Common myeloid progenitor, CD34-positive (primary cell): ENCODE measurements at regions not wholly inside any gene's neighbourhood (a gene's known extent, or its start where the extent isn't known, plus 50 kb on each side); places are given as distances from the start of the nearest gene placed in this dataset.
A peak's percentile ranks its signal among the peaks of the same experiment; 100 is the strongest.
"Not testable (repeated sequence)": the region's sequence is repeated elsewhere in the genome, so short reads cannot be mapped to it uniquely, and the experiment has no call there.

ENCODE experiments used
- CTCF ChIA-PET: fragments of 350-600 bp; sonication (Branson Sonifier 250); formaldehyde crosslinking; loops from one replicate; lab custom pipeline; 2021; ENCODE audit warnings: antibody characterized with exemption; lab: Charles Lee
- POLR2A ChIA-PET: fragments of 350-600 bp; sonication (Branson Sonifier 250); formaldehyde crosslinking; loops from one replicate; lab custom pipeline; 2021; ENCODE audit warnings: antibody characterized with exemption; lab: Charles Lee
- DNase-seq, 3 donors: peaks; one replicate each; pipeline versions ENCODE4 v3.0.0 to v3.0.0-alpha.2; 2013
- H3K27ac ChIP-seq, 2 experiments: 1 replicate in 1 of 2; 2 replicates in 1 of 2; pipeline ENCODE4 v1.7.0; 2013; ENCODE audit warnings: inconsistent platforms in 2 of 2, low read length in 2 of 2, mild to moderate bottlenecking in 2 of 2, low read depth in 1 of 2, moderate library complexity in 1 of 2; ENCODE audit not compliant: severe bottlenecking in 2 of 2, insufficient read depth in 1 of 2, poor library complexity in 1 of 2
- H3K27me3 ChIP-seq, 5 experiments: replicated peaks in 2 of 5; 1 replicate in 3 of 5; 2 replicates in 2 of 5; pipeline versions ENCODE4 v1.6.1 to v1.7.0; 2013; ENCODE audit warnings: low read length in 4 of 5, mild to moderate bottlenecking in 2 of 5, moderate library complexity in 2 of 5, inconsistent platforms in 1 of 5; ENCODE audit not compliant: insufficient read depth in 5 of 5, control insufficient read depth in 4 of 5
- H3K36me3 ChIP-seq, 4 experiments: 1 replicate in 2 of 4; 2 replicates in 2 of 4; pipeline versions ENCODE4 v1.6.1 to v1.7.0; 2013; ENCODE audit warnings: low read length in 3 of 4, control low read depth in 1 of 4, mild to moderate bottlenecking in 1 of 4; ENCODE audit not compliant: control insufficient read depth in 4 of 4, insufficient read depth in 4 of 4
- H3K4me1 ChIP-seq, 4 experiments: 1 replicate in 3 of 4; 2 replicates in 1 of 4; pipeline versions ENCODE4 v1.6.1 to v1.7.1; 2013; ENCODE audit warnings: low read length in 3 of 4, mild to moderate bottlenecking in 3 of 4, control low read depth in 1 of 4, inconsistent platforms in 1 of 4, moderate library complexity in 1 of 4; ENCODE audit not compliant: control insufficient read depth in 4 of 4, insufficient read depth in 4 of 4; ENCODE audit errors: control extremely low read depth in 1 of 4
- H3K4me3 ChIP-seq, 7 experiments: 1 replicate in 4 of 7; 2 replicates in 3 of 7; pipeline versions ENCODE4 v1.5.1 to v1.7.0; 2013; ENCODE audit warnings: mild to moderate bottlenecking in 7 of 7, low read length in 6 of 7, moderate library complexity in 6 of 7, inconsistent platforms in 2 of 7, low read depth in 2 of 7, control low read depth in 1 of 7; ENCODE audit not compliant: insufficient read depth in 4 of 7, control insufficient read depth in 1 of 7; ENCODE audit errors: extremely low read depth in 1 of 7
- H3K9me3 ChIP-seq, 5 experiments: 1 replicate in 4 of 5; 2 replicates in 1 of 5; pipeline versions ENCODE4 v1.6.1 to v1.7.1; 2013; ENCODE audit warnings: low read length in 4 of 5, mild to moderate bottlenecking in 2 of 5, inconsistent platforms in 1 of 5, low read depth in 1 of 5, moderate library complexity in 1 of 5; ENCODE audit not compliant: control insufficient read depth in 4 of 5, insufficient read depth in 2 of 5; ENCODE audit errors: control extremely low read depth in 1 of 5
- WGBS: methylation state at CpG from one replicate; pipeline ENCODE4 v1.1.5; 2013; ENCODE audit not compliant: insufficient coverage; 5-methylcytosine and 5-hydroxymethylcytosine counted together

DNA sequence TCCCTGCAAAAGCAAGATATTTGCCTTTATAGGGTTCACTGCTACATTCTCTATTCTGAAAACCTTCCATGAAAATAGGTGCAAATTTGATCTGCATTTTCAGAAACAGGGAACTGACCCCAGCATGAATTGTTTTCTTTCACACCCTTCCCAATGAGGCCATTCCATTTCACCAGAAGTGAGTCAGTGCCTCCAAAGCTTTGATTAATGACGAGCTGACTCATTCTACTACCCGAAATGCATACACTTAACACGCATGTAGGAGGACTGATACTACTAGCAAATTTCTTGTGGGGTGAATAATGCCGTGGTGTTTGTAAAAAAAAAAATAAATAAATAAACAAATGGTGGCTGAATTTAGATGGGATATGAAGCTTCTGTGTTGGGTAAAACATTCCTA, 146.9 kb upstream of the FGF13 start:
- peak; percentile 36 to 83 (median 77) for DNase-seq
- POLR2A ChIA-PET: no interaction called here
- CTCF ChIA-PET: interaction anchor here (0.6 to 1.6 kb wide), 2 partner anchors 10 to 46 kb away, joined by 3 to 4 read pairs; no protein-coding TSS in a partner anchor
- H3K4me3 ChIP-seq: no peak overlapping the region
- 40% methylated on average over 1 of the region's 4 CpGs for WGBS
- no peak overlapping the region for H3K27ac ChIP-seq
- H3K4me1 ChIP-seq: peaks cover 0 to 6% (median 1%) of the 10 kb centered on the region in 4 experiments
- no peaks in the 10 kb centered on the region for H3K9me3 ChIP-seq
- H3K27me3 ChIP-seq: no peaks in the 10 kb centered on the region
- H3K36me3 ChIP-seq: no peaks in the 10 kb centered on the region

DNA sequence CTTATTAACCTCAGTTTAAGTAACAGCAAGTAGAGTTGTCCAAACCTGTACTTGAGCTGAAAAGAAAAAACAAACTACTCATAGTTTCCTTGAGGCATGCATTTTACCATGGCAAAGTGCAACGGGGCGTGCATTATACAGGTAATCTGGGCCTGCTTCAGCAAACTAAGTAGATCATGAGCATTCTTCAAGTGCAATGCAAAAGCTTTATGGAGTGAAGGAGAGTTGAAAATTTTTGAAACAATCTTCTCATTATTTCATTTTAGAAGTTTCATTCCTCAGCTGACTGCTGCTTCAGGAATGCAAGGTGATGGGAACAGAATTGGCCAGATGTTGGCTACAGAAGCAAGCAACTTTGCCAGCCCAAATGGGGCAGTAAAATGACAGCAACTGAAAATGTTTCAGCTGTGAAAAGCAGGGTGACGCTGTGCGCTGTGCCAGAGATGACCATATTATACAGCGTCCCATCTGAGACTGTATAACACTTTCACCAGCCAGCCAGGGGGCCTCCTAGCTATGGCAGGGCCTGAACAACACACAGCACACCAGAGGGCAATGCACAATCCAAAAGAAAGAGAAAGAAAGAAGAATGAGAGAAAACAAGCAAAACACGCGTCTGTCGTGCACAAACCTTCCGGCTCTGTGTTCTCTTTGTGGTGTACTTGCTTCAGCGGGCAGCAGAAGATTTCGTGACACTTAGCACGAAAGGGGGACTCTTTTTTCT, 145.5 kb upstream of the FGF13 start:
- Histone ChIP-seq H3K27ac (no peak overlapping the region), H3K9me3 (no peaks in the 10 kb centered on the region), H3K36me3 (no peaks in the 10 kb centered on the region), H3K27me3 (no peaks in the 10 kb centered on the region), H3K4me1 (peaks cover 0 to 6% (median 1%) of the 10 kb centered on the region in 4 experiments), H3K4me3 (no peak overlapping the region)
- CTCF ChIA-PET: interaction anchor here (1.0 to 1.6 kb wide), 2 partner anchors 8 to 347 kb away, joined by 3 to 4 read pairs; no protein-coding TSS in a partner anchor
- POLR2A ChIA-PET: no interaction called here
- no peak for DNase-seq
- WGBS: 89% methylated on average over 10 of the region's 12 CpGs

DNA sequence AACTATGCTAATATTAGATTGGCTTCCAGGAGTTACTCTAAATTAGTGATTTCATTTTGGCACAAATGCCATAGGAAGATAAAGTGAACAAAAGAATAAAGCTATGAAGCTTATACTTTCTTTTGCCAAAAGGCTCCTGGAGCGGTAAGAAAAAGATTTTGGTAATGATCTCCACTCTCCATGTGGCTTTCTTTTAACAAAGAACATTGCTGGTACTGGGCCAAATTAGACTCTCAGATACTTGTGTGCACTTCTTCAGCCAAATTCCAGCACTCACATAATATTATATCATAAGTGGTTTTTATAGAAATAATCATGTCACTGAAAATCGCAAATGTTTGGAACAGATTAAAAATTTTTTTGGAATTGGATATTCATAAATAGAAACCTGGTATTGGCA, 142.4 kb upstream of the FGF13 start:
- H3K4me1 ChIP-seq: peaks cover 0 to 6% (median 1%) of the 10 kb centered on the region in 4 experiments
- peaks cover 0 to 2% (median 0%) of the 10 kb centered on the region in 5 experiments for H3K27me3 ChIP-seq
- CTCF ChIA-PET: no interaction called here
- no peaks in the 10 kb centered on the region for H3K9me3 ChIP-seq
- H3K27ac ChIP-seq: no peak overlapping the region
- WGBS: 91% methylated on average over 1 of the region's 2 CpGs
- DNase-seq: no peak
- no peaks in the 10 kb centered on the region for H3K36me3 ChIP-seq
- POLR2A ChIA-PET: no interaction called here
- H3K4me3 ChIP-seq: no peak overlapping the region

DNA sequence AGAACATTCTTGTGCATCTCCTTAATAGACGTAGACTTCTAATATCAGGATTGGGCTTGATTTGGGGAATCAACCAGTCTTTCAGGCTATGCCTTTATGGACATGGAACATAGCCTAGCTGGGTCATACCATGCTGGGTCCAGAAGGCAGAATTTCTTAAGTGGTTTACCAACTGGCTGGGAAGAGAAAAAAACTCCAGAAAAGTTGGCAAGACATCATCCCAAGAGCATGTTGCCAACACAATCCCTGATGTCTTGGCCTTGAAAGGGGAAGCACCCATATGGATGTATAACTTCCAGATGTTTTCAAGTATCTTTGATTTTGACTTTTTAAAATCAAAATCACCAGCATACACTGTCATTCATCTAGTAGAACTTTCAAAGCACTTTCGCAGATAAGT, 138.0 kb upstream of the FGF13 start:
- Histone ChIP-seq H3K27me3 (peaks cover 0 to 4% (median 0%) of the 10 kb centered on the region in 5 experiments), H3K27ac (no peak overlapping the region), H3K36me3 (no peaks in the 10 kb centered on the region), H3K4me1 (no peaks in the 10 kb centered on the region), H3K9me3 (no peaks in the 10 kb centered on the region), H3K4me3 (no peak overlapping the region)
- 100% methylated on average over 1 of the region's 2 CpGs for WGBS
- DNase-seq: no peak
- POLR2A ChIA-PET: no interaction called here
- CTCF ChIA-PET: interaction anchor here (1.4 kb wide), 1 partner anchor 8 kb away, joined by 4 read pairs; no protein-coding TSS in a partner anchor

DNA sequence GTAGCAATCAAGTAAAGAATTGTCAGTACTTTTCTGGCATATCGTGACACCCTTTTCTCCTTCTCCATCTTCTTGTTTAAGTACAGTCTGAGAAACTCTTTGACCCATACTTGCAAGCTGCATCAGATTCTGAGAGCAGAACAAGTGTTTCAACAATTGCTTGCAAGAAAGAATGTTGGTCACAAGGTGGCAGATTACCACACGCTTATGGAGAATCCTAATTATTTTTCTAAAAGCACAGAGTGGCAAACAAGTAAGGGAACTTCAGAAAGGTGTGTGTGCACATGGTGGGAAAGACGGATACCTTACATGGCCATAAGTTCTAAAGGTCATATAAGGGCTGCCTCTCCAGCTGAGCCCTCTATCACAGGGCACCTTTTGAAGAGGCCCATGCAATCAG, 136.4 kb upstream of the FGF13 start:
- peak; percentile 13 to 38 (median 32) for DNase-seq
- WGBS: 71% methylated on average over 3 of the region's 3 CpGs
- CTCF ChIA-PET: interaction anchor here (1.4 to 2.2 kb wide), 3 partner anchors 10 to 712 kb away, joined by 3 to 7 read pairs (median 4); no protein-coding TSS in a partner anchor

DNA sequence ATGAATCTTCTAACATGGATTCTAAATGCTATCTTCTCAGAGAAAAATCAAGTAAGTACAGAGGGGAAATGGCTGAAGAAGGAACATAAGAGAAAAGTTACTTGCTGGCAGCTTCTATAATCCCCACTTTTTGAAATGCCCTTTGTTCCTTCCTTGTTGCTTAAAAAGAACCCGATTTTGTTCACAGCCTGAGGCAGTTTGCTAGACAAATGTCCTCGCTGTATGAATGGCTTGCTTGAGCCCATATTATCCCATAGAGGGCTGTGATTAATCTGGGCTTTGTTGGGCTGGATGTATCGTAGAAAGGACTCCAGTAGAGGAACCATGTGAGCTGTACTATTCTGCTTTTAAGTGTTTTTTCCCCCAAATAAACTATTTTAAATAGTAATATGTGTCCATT, 134.3 kb upstream of the FGF13 start:
- Histone ChIP-seq H3K36me3 (no peaks in the 10 kb centered on the region), H3K27me3 (peaks cover 0 to 10% (median 4%) of the 10 kb centered on the region in 5 experiments), H3K4me3 (no peak overlapping the region), H3K27ac (no peak overlapping the region), H3K4me1 (no peaks in the 10 kb centered on the region), H3K9me3 (no peaks in the 10 kb centered on the region)
- ChIA-PET POLR2A (no interaction called here), CTCF (no interaction called here)
- DNase-seq: no peak
- WGBS: no CpG with 5 or more reads among the region's 3 CpGs

More for the DNA sequence above, 136.4 kb upstream of the FGF13 start:
- no peaks in the 10 kb centered on the region for H3K4me1 ChIP-seq
- no peaks in the 10 kb centered on the region for H3K36me3 ChIP-seq
- no peak overlapping the region for H3K4me3 ChIP-seq
- H3K27me3 ChIP-seq: peaks cover 0 to 4% (median 0%) of the 10 kb centered on the region in 5 experiments
- H3K27ac ChIP-seq: no peak overlapping the region
- POLR2A ChIA-PET: no interaction called here
- no peaks in the 10 kb centered on the region for H3K9me3 ChIP-seq

DNA sequence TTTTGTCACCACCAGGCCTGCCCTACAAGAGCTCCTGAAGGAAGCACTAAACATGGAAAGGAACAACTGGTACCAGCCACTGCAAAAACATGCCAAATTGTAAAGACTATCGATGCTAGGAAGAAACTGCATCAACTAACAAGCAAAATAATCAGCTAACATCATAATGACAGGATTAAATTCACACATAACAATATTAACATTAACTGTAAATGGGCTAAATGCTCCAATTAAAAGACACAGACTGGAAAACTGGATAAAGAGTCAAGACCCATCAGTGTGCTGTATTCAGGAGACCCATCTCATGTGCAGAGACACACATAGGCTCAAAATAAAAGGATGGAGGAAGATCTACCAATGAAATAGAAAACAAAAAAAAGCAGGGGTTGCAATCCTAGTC, 95.9 kb upstream of the FGF13 start:
- H3K27ac ChIP-seq, H3K4me3 ChIP-seq, H3K36me3 ChIP-seq, H3K4me1 ChIP-seq, POLR2A ChIA-PET, DNase-seq, H3K27me3 ChIP-seq, H3K9me3 ChIP-seq, CTCF ChIA-PET: not testable (repeated sequence)
- 86% methylated on average over 1 of the region's 1 CpG for WGBS
